Left lung (tissue), 4 donors: ENCODE measurements at regions not wholly inside any gene's neighbourhood (a gene's known extent, or its start where the extent isn't known, plus 50 kb on each side); places are given as distances from the start of the nearest gene placed in this dataset.

Source experiments
- ATAC-seq: fragments of 200-7000 bp; cut with Tn5 transposase; one replicate; pipeline ENCODE4 v1.9.1; 2020; ENCODE audit warnings: moderate library complexity
- DNase-seq, 4 donors: peaks; one replicate each; pipeline ENCODE4 v3.0.0-alpha.2; 2013 to 2020
- H3K27ac ChIP-seq, 2 donors: fragments of 200-600 bp; sonication (generic) in 1 of 2; one replicate each; pipeline versions ENCODE4 v1.5.0 to v1.8.0; 2020 to 2021
- H3K27me3 ChIP-seq, 2 donors: fragments of 200-600 bp; sonication (generic) in 1 of 2; one replicate each; pipeline versions ENCODE4 v1.5.0 to v1.8.0; 2020 to 2021
- H3K36me3 ChIP-seq, 2 donors: fragments of 200-600 bp; sonication (generic) in 1 of 2; one replicate each; pipeline versions ENCODE4 v1.5.0 to v1.8.0; 2020 to 2021
- H3K4me1 ChIP-seq, 2 donors: fragments of 200-600 bp; one replicate each; pipeline ENCODE4 v1.8.0; 2021
- H3K4me3 ChIP-seq, 2 donors: fragments of 200-600 bp; sonication (generic) in 1 of 2; one replicate each; pipeline versions ENCODE4 v1.5.0 to v1.8.0; 2020 to 2021; ENCODE audit warnings: mild to moderate bottlenecking in 1 of 2
- H3K9me3 ChIP-seq, 2 donors: fragments of 200-600 bp; sonication (generic) in 1 of 2; one replicate each; pipeline versions ENCODE4 v1.5.0 to v1.8.0; 2020 to 2021
- CTCF ChIP-seq, 2 donors: fragments of 200-600 bp; sonication (generic) in 1 of 2; IDR thresholded peaks; one replicate each; pipeline versions ENCODE4 v1.5.0 to v1.8.0; 2021; ENCODE audit warnings: antibody characterized with exemption in 2 of 2
- intact Hi-C, 2 donors: fragments of 100-400 bp; cut with DNase I; formaldehyde crosslinking; loops; one replicate each; pipeline versions ENCODE4 v1.11.2 to v1.14.2; 2022
- donor health status: DM: no; HTN: yes; CAD: no.
- donor health status: DM: no; HTN: no; CAD: no.

GRCh38 chr9:108759835-108760234, 96.0 kb downstream of the ACTL7B start:
- intact Hi-C loops, result no loop called here
- no peak for TF ChIP-seq CTCF (IDR thresholded peaks at IDR 0.05)
- H3K36me3 ChIP-seq, result no peaks in the 10 kb centered on the region
- no peak for DNase-seq
- peaks cover 0 to 7% of the 10 kb centered on the region in 2 donors for H3K4me1 ChIP-seq
- no peak overlapping the region for H3K4me3 ChIP-seq
- no peak for ATAC-seq
- H3K27ac ChIP-seq, result no peak overlapping the region
- H3K9me3 ChIP-seq, result no peaks in the 10 kb centered on the region
- H3K27me3 ChIP-seq, result no peaks in the 10 kb centered on the region

- Histone ChIP-seq H3K27me3 (no peaks in the 10 kb centered on the region), H3K36me3 (no peaks in the 10 kb centered on the region), H3K4me3 (no peak overlapping the region), H3K27ac (no peak overlapping the region), H3K9me3 (no peaks in the 10 kb centered on the region), H3K4me1 (peaks cover 0 to 7% of the 10 kb centered on the region in 2 donors)
- TF ChIP-seq CTCF (IDR thresholded peaks at IDR 0.05), result no peak
- DNase-seq, result no peak
- ATAC-seq, result no peak
- intact Hi-C loops, result no loop called here
Measured at GRCh38 chr9:108759399-108759798, 96.4 kb downstream of the ACTL7B start.

- H3K4me3 ChIP-seq, result no peak overlapping the region
- peak; percentile 38 for ATAC-seq
- H3K27ac ChIP-seq, result no peak overlapping the region
- intact Hi-C loops, result no loop called here
- H3K4me1 ChIP-seq, result peaks cover 0 to 7% of the 10 kb centered on the region in 2 donors
- TF ChIP-seq CTCF (IDR thresholded peaks at IDR 0.05), result no peak
- H3K9me3 ChIP-seq, result no peaks in the 10 kb centered on the region
- no peaks in the 10 kb centered on the region for H3K27me3 ChIP-seq
- no peaks in the 10 kb centered on the region for H3K36me3 ChIP-seq
- DNase-seq, result no peak
Measured at GRCh38 chr9:108756746-108757490, 98.9 kb downstream of the ACTL7B start.

GRCh38 chr9:108755979-108756378, 99.8 kb downstream of the ACTL7B start:
- Histone ChIP-seq H3K9me3 (no peaks in the 10 kb centered on the region), H3K4me3 (no peak overlapping the region), H3K27me3 (no peaks in the 10 kb centered on the region), H3K27ac (no peak overlapping the region), H3K4me1 (no peaks in the 10 kb centered on the region), H3K36me3 (no peaks in the 10 kb centered on the region)
- DNase-seq (no peak), ATAC-seq (no peak)
- no peak for TF ChIP-seq CTCF (IDR thresholded peaks at IDR 0.05)
- intact Hi-C loops, result no loop called here

- H3K27me3 ChIP-seq, result no peaks in the 10 kb centered on the region
- H3K36me3 ChIP-seq, result no peaks in the 10 kb centered on the region
- H3K4me3 ChIP-seq, result no peak overlapping the region
- DNase-seq, result no peak
- no peak overlapping the region for H3K27ac ChIP-seq
- no peak for ATAC-seq
- no peak for TF ChIP-seq CTCF (IDR thresholded peaks at IDR 0.05)
- intact Hi-C loops, result no loop called here
- H3K9me3 ChIP-seq, result no peaks in the 10 kb centered on the region
- no peaks in the 10 kb centered on the region for H3K4me1 ChIP-seq
Measured at GRCh38 chr9:108751369-108751768, 104.4 kb downstream of the ACTL7B start.
